ENCODE measurements at regions not wholly inside any gene's neighbourhood (a gene's known extent, or its start where the extent isn't known, plus 50 kb on each side); places are given as distances from the start of the nearest gene placed in this dataset.
"Not testable (repeated sequence)": the region's sequence is repeated elsewhere in the genome, so short reads cannot be mapped to it uniquely, and the experiment has no call there.

DNA sequence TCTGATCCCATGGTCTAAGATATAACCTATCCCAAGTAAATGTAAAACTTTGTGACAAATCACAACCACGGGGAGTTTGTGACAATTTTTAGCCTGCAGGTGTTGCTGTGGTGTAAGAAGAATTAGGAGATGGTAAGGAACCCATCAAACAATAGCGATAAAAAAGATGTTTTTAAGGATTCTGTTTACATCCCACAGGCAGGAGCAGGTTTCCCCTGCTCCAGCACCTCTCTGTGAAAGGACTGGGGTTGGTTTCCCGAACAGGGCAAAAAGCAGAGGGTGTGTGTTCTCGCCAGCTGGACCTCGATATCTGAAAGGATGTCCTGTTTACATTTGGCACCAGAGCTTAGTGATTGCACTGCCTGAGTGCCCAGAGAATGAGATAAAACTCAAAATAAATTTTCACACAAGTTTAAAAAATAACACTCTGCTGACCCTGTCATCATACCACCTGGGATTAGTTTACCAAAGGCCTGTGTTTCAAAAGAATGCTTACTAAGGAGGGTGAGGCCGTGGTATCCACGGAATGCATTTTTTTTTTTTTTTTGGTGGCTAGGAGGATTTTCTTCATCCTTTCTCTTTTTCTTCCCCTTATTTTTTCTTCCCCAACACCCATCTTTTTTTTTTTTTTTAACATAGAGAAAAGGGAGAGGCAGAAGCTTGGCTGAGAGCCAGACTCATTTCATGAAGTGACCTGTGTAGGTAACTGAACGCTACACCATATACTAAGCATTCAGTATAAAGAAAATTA, 151.8 kb upstream of the DPH6 start:
- no peak for DNase-seq

DNA sequence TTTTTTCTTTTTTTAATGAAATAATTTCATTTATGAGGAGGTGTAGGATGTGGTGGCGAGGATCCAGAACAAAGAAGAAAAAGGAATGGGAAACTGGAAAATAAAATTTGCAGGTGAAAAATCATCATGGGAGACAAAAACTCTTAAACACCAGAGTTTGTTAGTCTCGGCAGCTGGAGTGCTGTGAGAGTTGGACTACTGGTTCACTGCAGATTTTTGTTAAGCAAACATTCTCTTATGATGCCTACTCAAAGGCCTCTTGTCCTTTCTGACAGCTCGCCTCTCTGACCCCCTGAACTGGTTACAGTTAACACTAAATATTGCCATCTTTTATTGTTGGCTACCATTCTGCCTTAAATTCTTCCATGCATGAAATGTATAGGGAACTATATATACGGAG, 152.4 kb upstream of the DPH6 start:
- no peak for DNase-seq

DNA sequence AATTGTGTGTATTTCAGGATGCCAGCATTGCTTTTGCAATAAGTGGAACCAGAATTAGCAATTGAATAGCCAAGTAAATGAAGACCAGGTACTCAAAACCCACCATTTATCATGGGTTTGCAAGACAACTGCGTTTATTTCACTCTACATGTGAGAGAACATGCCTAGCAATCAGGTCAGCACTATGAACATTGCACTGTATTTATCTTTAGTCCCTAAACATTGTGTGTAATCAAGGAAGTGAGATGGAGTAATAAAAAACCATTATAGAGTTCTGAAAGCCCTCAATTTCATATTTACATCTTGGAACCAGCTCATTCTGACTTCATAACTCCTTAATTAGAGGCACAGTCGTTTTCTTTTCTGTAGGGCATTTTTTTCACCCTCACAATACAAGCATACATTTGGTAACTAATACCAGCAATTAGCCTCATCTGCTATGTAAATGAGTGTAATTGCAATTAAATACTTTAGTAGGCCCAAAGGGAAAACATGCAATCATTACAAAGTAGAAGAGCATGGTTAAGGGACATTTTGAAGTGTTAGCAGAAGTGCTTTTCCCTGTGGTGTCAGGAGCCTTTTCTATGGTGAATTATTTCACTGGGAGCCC, 153.1 kb upstream of the DPH6 start:
- DNase-seq = no peak

DNA sequence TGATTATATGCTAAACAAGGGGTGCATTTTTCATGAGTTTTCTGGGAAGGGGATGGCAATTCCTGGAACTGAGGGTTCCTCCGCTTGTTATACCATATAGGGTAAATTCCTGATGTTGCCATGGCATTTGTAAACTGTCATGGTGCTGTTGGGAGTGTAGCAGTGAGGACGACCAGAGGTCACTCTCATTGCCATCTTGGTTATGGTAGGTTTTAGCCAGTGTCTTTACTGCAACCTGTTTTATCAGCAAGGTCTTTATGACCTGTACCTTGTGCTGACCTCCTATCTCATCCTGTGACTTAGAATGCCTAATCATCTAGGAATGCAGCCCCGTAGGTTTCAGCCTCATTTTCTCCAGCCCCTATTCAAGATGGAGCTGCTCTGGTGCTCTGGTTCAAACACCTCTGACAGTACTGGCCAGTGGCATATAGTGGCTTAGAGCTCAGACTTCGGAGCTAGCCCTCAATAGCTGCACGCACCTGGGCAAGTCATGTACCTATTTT, 154.2 kb upstream of the DPH6 start:
- DNase-seq = not testable (repeated sequence)

DNA sequence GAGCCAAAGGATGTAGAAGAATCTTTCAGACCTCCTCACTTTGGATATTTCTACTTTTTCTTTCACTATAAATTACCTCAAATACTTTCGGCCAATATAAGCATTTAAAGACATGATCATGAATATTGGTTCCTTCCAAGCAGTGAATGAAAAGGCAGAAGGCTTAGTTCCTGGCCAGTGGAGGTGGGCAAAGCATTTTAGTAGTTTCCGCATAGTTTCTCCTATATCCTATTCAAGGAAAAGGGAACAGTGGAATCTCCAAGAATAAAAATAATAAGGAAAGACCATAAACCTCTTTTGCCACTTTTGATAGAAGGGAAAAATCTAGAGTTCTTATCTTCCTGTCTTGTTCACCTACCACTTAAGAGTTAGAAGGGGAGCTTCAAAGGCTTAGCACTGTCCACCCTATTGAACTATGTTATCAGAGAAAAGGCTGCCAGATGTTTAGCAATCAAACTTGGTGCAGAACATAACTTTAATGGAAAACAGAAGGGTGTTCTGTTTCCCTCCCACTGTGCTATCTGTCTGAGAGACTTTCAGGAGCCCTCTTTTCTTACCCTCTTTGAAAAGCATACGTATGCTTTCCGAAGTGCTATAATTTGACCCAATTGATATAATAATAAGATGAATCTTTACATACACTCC, 155.6 kb upstream of the DPH6 start:
- no peak for DNase-seq

DNA sequence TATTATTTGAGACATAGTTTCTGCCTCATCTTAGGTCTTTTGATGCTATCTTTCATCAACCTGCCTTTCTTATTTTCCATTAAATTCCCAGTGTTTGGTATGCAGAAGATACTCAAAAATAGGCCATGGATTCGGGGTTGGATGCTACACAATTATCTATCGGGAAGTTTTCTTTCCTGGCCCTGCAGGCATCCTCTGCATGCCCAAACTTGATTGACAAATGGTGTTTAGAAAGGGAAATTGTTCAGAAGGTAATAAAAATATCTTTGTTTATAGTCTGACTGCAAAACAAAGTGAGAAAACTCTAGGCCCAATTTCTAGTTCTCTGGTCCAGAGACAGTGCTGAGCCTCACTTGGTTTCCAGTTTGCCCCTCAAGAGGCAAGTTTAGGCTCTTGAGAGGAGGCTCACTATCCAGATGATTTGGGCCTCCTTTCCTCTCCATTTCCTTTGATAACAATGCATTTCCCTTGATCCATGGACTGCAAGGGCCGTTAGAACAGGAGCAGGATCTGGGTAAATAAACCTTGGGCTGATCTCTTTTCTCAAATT, 157.1 kb upstream of the DPH6 start:
- DNase-seq = no peak

DNA sequence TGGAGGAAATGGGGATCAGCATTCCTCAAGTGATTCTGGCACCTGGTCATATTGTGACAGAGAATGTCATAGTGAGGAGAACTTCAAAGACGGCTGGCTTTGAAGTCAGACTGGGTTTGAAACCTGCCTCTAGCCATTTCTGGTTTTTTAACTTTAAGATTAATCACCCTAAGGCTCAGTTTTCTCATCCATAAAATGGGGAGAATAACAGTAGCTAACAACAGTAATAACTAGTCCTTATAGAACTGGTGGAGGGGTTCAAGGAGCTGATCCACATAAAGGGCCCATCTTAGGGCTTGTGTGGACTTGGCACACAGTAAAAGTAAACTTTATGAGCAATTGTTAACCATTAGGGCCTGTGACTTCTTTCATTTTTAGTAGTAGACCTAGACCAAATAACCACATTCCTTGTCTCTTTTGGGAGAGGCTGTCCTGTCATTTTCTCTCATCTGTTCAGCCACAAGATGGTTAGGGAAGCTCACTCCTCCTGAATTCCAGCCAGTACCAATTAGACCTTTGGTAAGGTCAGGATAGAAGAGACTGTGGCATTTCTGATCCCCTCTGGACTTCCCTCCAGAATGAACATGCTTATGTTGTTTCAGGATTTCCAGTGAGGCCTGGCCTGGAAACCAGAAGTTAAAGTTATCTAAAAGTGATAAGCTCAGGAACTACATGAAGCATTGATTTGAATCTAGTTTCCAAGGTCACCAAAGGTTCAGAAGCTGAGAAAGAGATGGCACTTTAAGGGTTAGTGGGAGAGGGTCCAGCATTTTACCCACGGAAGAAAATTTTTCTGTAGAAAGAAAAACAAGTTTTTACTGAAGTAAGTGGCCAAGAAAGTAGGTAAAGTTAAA, 159.3 kb upstream of the DPH6 start:
- no peak for DNase-seq

DNA sequence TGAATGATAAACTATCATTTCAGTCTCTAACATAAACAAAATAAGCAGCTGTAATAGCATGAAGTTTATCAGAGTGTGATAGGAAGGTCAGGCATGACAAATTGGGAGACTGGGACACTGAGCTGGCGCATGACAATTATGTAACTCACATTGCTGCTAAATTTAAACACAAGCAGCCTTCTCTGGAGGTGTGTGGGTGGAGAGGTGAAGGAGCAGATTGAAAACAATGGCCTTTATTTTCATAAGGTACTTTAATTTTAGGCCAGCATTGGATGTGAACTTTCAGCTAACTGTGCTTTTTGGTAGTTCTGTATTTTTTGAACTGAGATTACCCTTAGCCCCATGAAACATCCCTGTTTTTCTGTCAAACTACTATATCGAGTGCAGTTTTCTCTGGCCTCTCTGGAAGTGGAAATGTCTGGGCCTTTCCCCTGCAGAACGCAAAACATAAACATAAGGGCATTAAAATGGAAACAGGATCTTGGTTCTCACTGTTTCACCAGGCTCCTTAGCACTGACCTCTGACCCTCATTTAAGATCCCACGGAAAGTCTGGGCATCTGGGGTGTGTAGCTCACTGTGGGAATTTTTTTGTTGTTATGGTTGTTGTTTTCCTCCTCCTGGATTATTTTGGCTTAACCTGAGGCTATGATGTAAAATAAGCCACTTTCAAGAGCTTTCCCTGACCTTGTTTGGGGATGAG, 160.1 kb upstream of the DPH6 start:
- DNase-seq = no peak

DNA sequence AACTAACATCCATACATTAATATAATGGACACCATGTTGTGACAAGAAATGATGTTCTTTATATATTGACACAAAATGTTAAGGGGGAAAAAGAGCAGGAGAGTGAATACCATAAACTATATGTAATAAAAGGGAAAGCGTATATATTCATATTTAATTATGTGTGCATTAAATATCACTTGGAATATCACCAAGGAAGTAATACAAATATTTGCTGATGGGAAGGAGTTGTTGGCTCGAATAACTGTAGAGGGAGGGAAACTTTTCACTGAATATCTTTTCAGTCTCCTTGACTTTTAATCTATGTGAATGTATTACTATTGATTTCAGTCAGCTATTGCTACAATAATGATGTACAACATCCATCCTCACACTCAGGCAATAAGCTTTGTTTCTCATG, 167.0 kb upstream of the DPH6 start:
- DNase-seq = no peak

DNA sequence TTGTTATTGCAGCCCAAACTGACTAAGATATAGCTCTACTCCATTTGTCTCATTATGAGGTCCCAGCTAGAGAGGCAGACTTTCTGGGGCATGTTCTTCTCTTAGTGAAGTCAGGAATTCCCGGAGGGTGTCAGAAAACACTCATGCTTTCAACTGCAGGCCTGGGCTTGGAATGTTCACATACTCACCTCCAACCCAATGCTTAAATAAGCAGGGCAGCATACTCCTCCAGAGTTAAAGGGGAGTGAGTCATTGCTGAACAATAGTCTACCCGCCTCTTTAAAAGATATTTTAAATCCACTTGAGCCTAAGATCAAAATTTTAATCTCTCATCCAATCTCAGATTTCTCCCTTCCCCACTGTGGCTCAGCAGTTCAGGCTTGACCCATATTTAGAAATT, 167.8 kb upstream of the DPH6 start:
- DNase-seq = no peak

DNA sequence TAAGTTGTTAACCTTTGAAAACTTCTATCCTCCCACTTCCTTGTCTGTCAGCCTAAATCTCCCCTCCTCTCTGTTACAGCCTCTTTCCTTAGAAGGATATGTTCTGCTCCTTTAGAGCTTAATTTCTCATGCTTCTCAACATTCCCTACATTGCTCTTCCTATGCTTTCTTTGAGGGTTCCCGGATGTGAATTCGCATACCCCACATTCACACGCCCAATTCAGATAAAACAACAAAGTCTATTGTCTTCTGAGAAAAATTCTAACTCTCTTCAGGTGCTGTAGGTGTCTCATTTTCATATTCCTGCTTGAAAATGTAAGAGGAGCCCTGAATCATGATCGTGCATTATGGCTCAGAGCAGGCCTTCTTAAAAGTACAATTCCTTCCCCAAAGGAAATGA, 171.8 kb upstream of the DPH6 start:
- DNase-seq = no peak

DNA sequence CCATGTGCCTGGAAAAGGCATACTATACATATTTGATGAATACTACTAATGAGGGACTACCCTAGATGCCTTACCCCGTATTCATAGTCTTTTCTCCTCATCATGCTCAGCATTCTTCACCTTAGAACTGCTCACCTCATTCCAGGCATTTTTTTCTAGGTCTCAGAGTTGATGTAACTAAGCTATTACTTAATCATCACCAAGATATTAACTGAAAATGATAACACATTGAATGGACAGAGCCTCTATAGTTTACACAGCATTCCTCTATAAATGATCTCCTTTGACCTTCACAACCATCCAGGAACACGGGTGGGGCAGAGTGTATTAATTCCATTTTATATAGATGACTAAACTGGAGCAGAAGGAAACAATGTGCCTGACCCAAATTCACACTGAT, 174.1 kb upstream of the DPH6 start:
- DNase-seq = no peak

DNA sequence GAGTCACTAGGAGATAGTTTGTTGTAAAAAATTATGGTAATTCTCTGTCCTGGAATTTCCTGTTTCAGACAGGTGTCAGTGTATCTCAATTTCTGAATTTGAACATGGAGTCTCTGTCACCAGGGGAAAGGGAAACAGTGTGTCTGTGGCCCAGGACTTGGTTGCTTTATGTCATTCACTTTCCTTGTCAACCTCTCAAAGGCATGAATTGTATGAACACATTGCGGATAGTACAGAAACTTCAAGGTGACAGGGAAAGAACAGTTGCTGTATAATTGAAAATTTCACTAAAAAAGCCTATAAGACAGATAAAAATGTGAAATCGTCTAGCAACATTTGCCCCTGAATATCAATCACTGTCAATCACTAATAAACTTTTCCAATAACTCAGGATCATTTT, 175.0 kb upstream of the DPH6 start:
- no peak for DNase-seq

DNA sequence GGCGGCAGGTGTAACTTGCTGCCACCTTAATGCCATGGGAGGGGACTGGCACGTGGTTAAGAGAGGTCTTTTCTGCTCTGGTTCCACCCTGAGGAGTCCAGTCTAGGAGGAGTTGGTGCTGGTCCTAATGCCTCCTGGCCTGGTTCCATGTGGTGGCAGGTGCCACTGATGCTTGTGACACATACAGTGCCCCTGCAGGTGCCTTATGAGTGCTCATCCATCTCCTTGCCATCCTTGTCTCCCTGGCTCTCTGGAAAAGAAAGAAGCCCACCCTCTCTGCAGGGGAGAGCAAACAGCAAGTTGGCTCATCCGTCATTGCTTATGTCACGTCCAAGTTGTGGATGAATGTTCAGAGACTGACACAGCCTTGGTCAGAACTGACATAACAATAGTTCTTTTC, 175.8 kb upstream of the DPH6 start:
- DNase-seq = no peak

DNA sequence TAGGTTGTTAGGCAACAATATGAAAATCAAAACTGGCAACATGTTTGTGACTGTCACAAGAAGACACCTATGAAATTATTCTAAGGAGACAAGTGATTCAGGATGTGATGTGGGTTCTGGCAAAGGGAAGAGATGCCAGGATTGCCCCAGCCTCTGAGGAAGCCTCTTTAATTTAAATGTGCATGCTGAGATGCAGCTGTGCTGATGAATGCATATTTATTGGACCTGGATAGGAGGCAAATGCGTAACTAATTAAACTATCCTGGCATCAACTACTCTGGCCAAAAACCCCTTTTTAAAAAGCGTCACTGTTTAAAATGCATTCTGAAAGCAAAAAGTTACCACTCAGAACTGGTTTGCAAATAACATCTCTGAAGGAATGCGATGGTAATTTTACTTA, 176.5 kb upstream of the DPH6 start:
- no peak for DNase-seq

DNA sequence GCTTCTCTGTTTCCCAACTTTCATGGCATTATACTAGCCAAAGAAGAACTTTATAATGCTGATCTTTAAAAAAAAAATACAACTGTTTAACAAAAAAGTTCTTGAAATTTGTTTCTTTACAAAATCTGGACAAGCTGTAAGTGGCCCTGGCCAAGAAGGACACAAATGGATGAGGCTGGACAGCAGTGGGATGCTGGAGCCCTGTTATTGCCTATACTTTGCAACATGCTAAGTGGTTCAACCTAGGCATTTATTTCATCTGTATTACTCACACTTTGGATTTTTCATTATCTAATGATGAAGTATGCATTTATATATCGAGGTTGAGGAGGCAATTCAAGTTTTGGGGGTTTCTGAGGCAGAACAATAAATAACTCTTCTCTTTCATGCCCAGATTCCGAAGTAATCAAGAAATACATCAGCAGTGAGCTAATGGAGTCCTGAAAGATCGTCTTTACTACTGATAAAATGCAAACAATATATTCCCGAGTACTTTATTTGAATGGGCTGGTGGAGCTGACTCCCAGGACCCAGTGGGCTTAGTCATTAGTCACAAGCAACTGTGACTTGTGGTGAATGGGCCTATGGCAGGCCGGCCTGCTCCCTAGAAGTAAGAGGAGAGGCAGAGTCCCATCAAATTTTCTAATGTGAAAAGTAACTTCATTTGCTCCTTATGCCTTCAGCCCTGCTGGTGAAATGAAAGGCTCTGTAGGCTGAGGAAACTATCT, 177.3 kb upstream of the DPH6 start:
- DNase-seq = no peak

DNA sequence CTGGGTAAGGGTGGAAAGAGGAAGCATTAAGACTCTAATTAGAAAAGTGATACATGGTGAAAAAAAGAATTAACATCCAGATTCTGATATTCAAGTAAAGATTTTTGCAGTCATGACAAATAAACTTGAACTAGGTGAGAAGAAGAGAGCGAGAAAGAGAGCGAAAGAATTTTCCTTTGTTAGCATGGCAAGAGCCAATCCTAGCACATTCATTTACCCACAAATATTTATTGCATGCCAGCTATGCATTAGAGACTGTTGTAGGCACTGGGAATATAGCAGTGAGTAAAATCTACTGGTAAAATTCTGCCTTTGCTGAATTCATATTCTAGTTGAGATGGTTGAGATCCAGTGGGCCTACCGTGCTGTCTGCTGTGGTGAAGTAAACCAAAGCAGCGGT, 177.9 kb upstream of the DPH6 start:
- DNase-seq = no peak

DNA sequence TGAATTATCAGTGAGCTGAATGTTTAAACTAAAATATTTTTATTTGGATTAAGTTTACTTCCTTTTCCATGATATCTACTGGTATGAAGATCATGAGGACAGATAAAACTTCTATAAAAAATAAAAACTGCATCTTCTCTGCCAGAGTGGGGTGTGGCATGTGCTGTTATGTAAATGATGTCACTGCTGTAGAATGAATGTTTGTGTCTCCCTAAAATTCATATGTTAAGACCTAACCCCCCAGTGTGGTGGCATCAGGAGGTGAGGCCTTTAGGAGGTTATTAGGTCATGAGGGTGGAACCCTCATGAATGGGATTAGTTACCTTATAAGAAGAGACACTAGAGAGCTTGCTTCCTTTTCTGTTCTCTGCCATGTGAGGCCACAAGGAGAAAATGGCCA, 178.7 kb upstream of the DPH6 start:
- DNase-seq = no peak

DNA sequence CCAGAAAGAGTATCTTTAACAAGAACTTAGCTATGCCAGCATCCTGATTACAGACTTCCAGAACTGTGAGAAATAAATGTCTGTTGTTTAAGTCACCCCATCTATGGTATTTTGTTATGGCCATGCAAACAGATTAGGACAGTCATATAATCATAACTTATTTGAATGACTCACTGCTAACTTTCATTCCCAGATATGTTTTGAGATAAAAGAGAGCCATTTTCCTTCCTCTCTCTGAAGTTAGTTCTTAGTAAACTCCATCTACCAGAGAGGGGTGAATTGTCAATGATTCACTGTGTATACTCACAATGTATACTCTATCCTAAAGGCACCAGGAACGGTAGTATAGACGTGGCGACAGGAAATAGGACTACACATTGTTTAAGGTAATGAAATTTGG, 179.4 kb upstream of the DPH6 start:
- DNase-seq = no peak

DNA sequence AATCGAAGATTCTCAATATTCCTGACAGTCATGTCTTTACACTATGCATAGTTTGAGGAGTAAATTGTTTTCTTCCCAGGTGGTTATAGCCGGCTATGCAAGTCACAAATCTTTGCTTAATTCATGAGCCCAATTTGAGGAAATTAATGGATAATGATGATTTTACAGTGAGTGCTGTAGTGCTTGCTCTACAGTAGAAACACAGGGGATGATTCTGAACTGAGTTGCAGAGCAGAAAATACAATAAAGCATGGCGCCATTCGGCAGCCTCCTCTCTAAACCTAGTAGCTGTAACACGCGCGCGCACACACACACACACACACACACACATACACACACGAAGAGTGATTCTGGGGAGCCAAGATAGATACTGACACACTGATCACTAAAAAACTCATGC, 181.7 kb upstream of the DPH6 start:
- no peak for DNase-seq

DNA sequence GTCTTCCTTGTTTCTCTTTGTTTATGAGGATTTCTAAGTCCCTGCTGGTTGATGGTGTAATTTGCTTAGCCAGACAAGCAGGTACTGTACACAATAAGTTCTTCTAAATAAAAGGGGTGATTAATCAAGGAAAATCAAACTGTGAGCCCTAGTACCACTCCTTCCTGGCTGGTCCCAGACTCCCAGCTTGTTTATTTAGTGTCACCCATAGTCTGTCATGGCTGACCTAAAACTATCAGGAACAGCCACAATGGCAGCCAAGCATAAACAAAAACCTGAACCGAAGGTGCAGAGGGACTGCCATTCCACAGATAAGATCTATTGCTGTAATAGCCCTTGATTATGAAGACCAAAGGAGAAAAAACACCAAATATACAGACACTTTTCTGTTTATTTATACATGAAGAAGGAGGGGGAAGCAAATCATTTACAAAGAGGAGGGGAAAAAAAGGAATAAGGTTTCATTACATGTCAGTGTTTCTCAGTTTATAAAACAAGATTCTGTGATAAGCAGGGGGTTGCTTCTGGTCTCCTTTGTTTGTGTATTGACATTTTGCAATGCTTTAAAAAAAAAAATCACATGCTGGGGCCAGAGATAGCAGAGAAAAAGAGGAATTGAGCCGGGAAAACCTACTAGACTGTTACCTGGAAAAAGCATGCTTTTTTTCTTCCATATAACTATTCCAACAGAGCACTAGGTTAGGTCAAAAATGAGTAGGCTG, 182.4 kb upstream of the DPH6 start:
- no peak for DNase-seq

All from NCI-H2171 (cell line).